Keratinocyte (primary cell): ENCODE measurements at regions not wholly inside any gene's neighbourhood (a gene's known extent, or its start where the extent isn't known, plus 50 kb on each side); places are given as distances from the start of the nearest gene placed in this dataset.

Source experiments
- CTCF ChIP-seq, 3 experiments: IDR thresholded peaks in 1 of 3; conservative IDR thresholded peaks in 1 of 3; optimal IDR thresholded peaks in 1 of 3; 2 replicates in 2 of 3; 3 replicates in 1 of 3; pipeline versions ENCODE3 to v1.5.1; 2011; ENCODE audit warnings: low read length in 3 of 3, mild to moderate bottlenecking in 3 of 3, moderate library complexity in 2 of 3, control low read depth in 1 of 3, inconsistent platforms in 1 of 3; ENCODE audit not compliant: insufficient read depth in 2 of 3; ENCODE audit errors: extremely low read depth in 1 of 3
- EZH2 ChIP-seq: IDR thresholded peaks from one replicate; pipeline ENCODE4 v1.6.1; 2012; ENCODE audit warnings: inconsistent platforms, mild to moderate bottlenecking, low read length, moderate library complexity

- no peak for TF ChIP-seq CTCF (optimal IDR thresholded peaks at IDR 0.05 in 1 of 3, IDR thresholded peaks at IDR 0.05 in 1 of 3, conservative IDR thresholded peaks at IDR 0.05 in 1 of 3; ENCODE audit: extremely low read depth in 1 of 3, insufficient read depth in 2 of 3, low read length in 3 of 3)
- TF ChIP-seq EZH2: no peak
Measured at GRCh38 chr2:3902131-3902530, 198.8 kb downstream of the DCDC2C start.
